SK-N-SH (cell line): ENCODE measurements at regions not wholly inside any gene's neighbourhood (a gene's known extent, or its start where the extent isn't known, plus 50 kb on each side); places are given as distances from the start of the nearest gene placed in this dataset.

Source experiments
- CTCF ChIA-PET: fragments of 300-600, 350-600 bp; formaldehyde crosslinking; extraction: SDS; loops from one replicate; lab custom pipeline; 2021; lab: Yijun Ruan, JAX
- POLR2A ChIA-PET: fragments of 350-600 bp; sonication (Branson Sonifier 250); formaldehyde crosslinking; extraction: SDS; loops from one replicate; lab custom pipeline; 2020; ENCODE audit warnings: antibody characterized with exemption, inconsistent platforms; lab: Yijun Ruan, JAX
- DNase-seq: peaks from one replicate; pipeline ENCODE4 v3.0.0; 2012
- H2AFZ ChIP-seq: fragments of 200-600 bp; sonication (generic); 2 replicates; pipeline ENCODE4 v1.8.1; 2016; ENCODE audit warnings: antibody characterized with exemption, mild to moderate bottlenecking, low read depth
- H3F3A ChIP-seq: fragments of 200-600 bp; sonication (generic); replicated peaks from 2 replicates; pipeline ENCODE3; 2016; ENCODE audit warnings: antibody characterized with exemption, mild to moderate bottlenecking; ENCODE audit not compliant: insufficient read depth
- H3K27ac ChIP-seq, 2 experiments: fragments of 200-500 bp in 1 of 2; fragments of 200-600 bp in 1 of 2; sonication (Bioruptor generic) in 1 of 2; sonication (generic), shearing (Covaris generic) in 1 of 2; 2 replicates each; pipeline versions ENCODE4 v1.5.1 to v1.6.1; 2014 to 2016; ENCODE audit warnings: low read depth in 2 of 2, inconsistent platforms in 1 of 2, low read length in 1 of 2, mild to moderate bottlenecking in 1 of 2, mixed read lengths in 1 of 2
- H3K27me3 ChIP-seq: fragments of 200-600 bp; sonication (generic), shearing (Covaris generic); 2 replicates; pipeline ENCODE4 v1.6.1; 2016; ENCODE audit warnings: mixed run types; ENCODE audit not compliant: insufficient read depth
- H3K36me3 ChIP-seq, 2 experiments: fragments of 200-500 bp in 1 of 2; fragments of 200-600 bp in 1 of 2; sonication (Bioruptor generic) in 1 of 2; sonication (generic) in 1 of 2; replicated peaks in 1 of 2; 2 replicates each; pipeline versions ENCODE3 to v1.5.1; 2014 to 2016; ENCODE audit warnings: low read length in 1 of 2, mild to moderate bottlenecking in 1 of 2; ENCODE audit not compliant: insufficient read depth in 2 of 2, control insufficient read depth in 1 of 2
- H3K4me1 ChIP-seq, 2 experiments: fragments of 200-500 bp in 1 of 2; fragments of 200-600 bp in 1 of 2; sonication (Bioruptor generic) in 1 of 2; sonication (generic), shearing (Covaris generic) in 1 of 2; 2 replicates each; pipeline versions ENCODE4 v1.5.1 to v1.6.1; 2014 to 2016; ENCODE audit warnings: low read depth in 1 of 2, low read length in 1 of 2, mixed run types in 1 of 2; ENCODE audit not compliant: insufficient read depth in 2 of 2, control insufficient read depth in 1 of 2
- H3K4me2 ChIP-seq: fragments of 200-600 bp; sonication (generic), shearing (Covaris generic); 2 replicates; pipeline ENCODE4 v1.6.1; 2017; ENCODE audit warnings: mixed run types
- H3K4me3 ChIP-seq, 2 experiments: fragments of 200-500 bp in 1 of 2; fragments of 200-600 bp in 1 of 2; sonication (Bioruptor generic) in 1 of 2; sonication (generic), shearing (Covaris generic) in 1 of 2; 2 replicates each; pipeline versions ENCODE4 v1.5.1 to v1.8.1; 2014 to 2016; ENCODE audit warnings: low read depth in 2 of 2, inconsistent platforms in 1 of 2, low read length in 1 of 2, mild to moderate bottlenecking in 1 of 2, mixed read lengths in 1 of 2, moderate library complexity in 1 of 2
- H3K79me2 ChIP-seq: fragments of 200-600 bp; sonication (generic); 2 replicates; pipeline ENCODE4 v1.8.1; 2017; ENCODE audit warnings: mild to moderate bottlenecking; ENCODE audit not compliant: insufficient read depth
- H3K9ac ChIP-seq: fragments of 200-600 bp; sonication (generic); 2 replicates; pipeline ENCODE4 v1.6.1; 2017; ENCODE audit warnings: mixed run types
- H3K9me2 ChIP-seq: fragments of 200-600 bp; sonication (generic); 2 replicates; pipeline ENCODE4 v1.6.1; 2017; ENCODE audit warnings: mixed run types
- H3K9me3 ChIP-seq: fragments of 200-600 bp; sonication (generic); 2 replicates; pipeline ENCODE4 v1.6.1; 2017; ENCODE audit warnings: mixed run types, mild to moderate bottlenecking, moderate library complexity
- H4K20me1 ChIP-seq: fragments of 200-600 bp; sonication (generic); 2 replicates; pipeline ENCODE4 v1.6.1; 2017; ENCODE audit warnings: mild to moderate bottlenecking, mixed run types; ENCODE audit not compliant: insufficient read depth
- FOSL2 ChIP-seq: IDR thresholded peaks from 2 replicates; pipeline ENCODE4 v1.4.0; 2012; ENCODE audit warnings: low read depth, mild to moderate bottlenecking, moderate library complexity, borderline replicate concordance
- JUND ChIP-seq: IDR thresholded peaks from 2 replicates; pipeline ENCODE4 v1.4.0; 2012
- MEF2A ChIP-seq: IDR thresholded peaks from 2 replicates; pipeline ENCODE4 v1.4.0; 2012; ENCODE audit warnings: low read depth, borderline replicate concordance
- MXI1 ChIP-seq: IDR thresholded peaks from 2 replicates; pipeline ENCODE4 v1.6.1; 2012; ENCODE audit warnings: mild to moderate bottlenecking, low read depth, low read length, improper control_type of control experiment
- NRF1 ChIP-seq: IDR thresholded peaks from 2 replicates; pipeline ENCODE4 v1.6.1; 2012; ENCODE audit warnings: low read depth, mild to moderate bottlenecking, low read length
- PBX3 ChIP-seq: IDR thresholded peaks from 2 replicates; pipeline ENCODE4; 2012
- POLR2AphosphoS5 ChIP-seq: IDR thresholded peaks from 2 replicates; pipeline ENCODE4 v1.6.1; 2012; ENCODE audit warnings: low read depth, low read length
- RAD21 ChIP-seq: IDR thresholded peaks from 2 replicates; pipeline ENCODE4 v1.6.1; 2012; ENCODE audit warnings: mild to moderate bottlenecking, low read length
- RCOR1 ChIP-seq: fragments of 150-350 bp; IDR thresholded peaks from 2 replicates; pipeline ENCODE4 v1.6.1; 2017; ENCODE audit warnings: antibody characterized with exemption, low read length
- RXRA ChIP-seq: IDR thresholded peaks from 2 replicates; pipeline ENCODE4 v1.4.0; 2012; ENCODE audit warnings: low read depth, mild to moderate bottlenecking, borderline replicate concordance
- SIN3A ChIP-seq: IDR thresholded peaks from 2 replicates; pipeline ENCODE4 v1.6.1; 2012; ENCODE audit warnings: low read depth, mild to moderate bottlenecking, low read length, moderate library complexity, borderline replicate concordance
- SMC3 ChIP-seq: IDR thresholded peaks from 2 replicates; pipeline ENCODE4 v1.6.1; 2012; ENCODE audit warnings: low read depth, low read length, improper control_type of control experiment
- USF1 ChIP-seq: IDR thresholded peaks from 2 replicates; pipeline ENCODE4 v1.4.0; 2012; ENCODE audit warnings: low read depth, borderline replicate concordance
- USF2 ChIP-seq: fragments of 150-350 bp; IDR thresholded peaks from 2 replicates; pipeline ENCODE4 v1.6.1; 2017; ENCODE audit warnings: antibody characterized with exemption, low read length, low read depth, borderline replicate concordance
- YY1 ChIP-seq: IDR thresholded peaks from 2 replicates; pipeline ENCODE4 v1.4.0; 2012; ENCODE audit warnings: low read depth, mild to moderate bottlenecking
- WGBS: methylation state at CpG from one replicate; pipeline ENCODE4 v1.1.6; 2017; ENCODE audit warnings: low lambda C conversion rate; 5-methylcytosine and 5-hydroxymethylcytosine counted together

- H3K79me2 ChIP-seq, result no peaks in the 10 kb centered on the region
- H3K27ac ChIP-seq, result no peak overlapping the region
- CTCF ChIA-PET, result no interaction called here
- DNase-seq, result no peak
- WGBS, result 14% methylated on average over 2 of the region's 2 CpGs
- TF ChIP-seq JUND (no peak), RXRA (no peak), USF1 (no peak), RAD21 (no peak), SMC3 (no peak), SIN3A (no peak), RCOR1 (no peak), PBX3 (no peak)
- no peak overlapping the region for H3K4me2 ChIP-seq
- H3K36me3 ChIP-seq, result no peaks in the 10 kb centered on the region
- no peak overlapping the region for H3K9ac ChIP-seq
- no peak overlapping the region for H2AFZ ChIP-seq
- H3K27me3 ChIP-seq, result no peaks in the 10 kb centered on the region; the same call in 1 of the 2 replicates
- H3K4me1 ChIP-seq, result no peaks in the 10 kb centered on the region
- POLR2A ChIA-PET, result no interaction called here
- no peaks in the 10 kb centered on the region for H3F3A ChIP-seq
- no peaks in the 10 kb centered on the region for H3K9me3 ChIP-seq
- H4K20me1 ChIP-seq, result no peaks in the 10 kb centered on the region
- no peak overlapping the region for H3K4me3 ChIP-seq
- no peaks in the 10 kb centered on the region for H3K9me2 ChIP-seq
Measured at GRCh38 chr4:74610491-74610890, 165.6 kb downstream of the AREG start.

- Histone ChIP-seq H3K79me2 (no peaks in the 10 kb centered on the region), H4K20me1 (no peaks in the 10 kb centered on the region), H3F3A (no peaks in the 10 kb centered on the region), H3K36me3 (no peaks in the 10 kb centered on the region), H3K27ac (no peak overlapping the region), H3K4me3 (no peak overlapping the region), H3K4me2 (no peak overlapping the region), H3K9me2 (no peaks in the 10 kb centered on the region), H3K9me3 (no peaks in the 10 kb centered on the region), H3K9ac (no peak overlapping the region), H3K27me3 (no peaks in the 10 kb centered on the region; the same call in 1 of the 2 replicates), H3K4me1 (no peaks in the 10 kb centered on the region), H2AFZ (no peak overlapping the region)
- no peak for DNase-seq
- CTCF ChIA-PET, result interaction anchor here (1.1 kb wide), 1 partner anchor 384 kb away, joined by 3 read pairs; no protein-coding TSS in a partner anchor
- TF ChIP-seq PBX3, result no peak
- TF ChIP-seq MXI1, result no peak
- TF ChIP-seq USF2, result no peak
- TF ChIP-seq USF1, result no peak
- TF ChIP-seq YY1, result no peak
- no peak for TF ChIP-seq POLR2AphosphoS5
- no peak for TF ChIP-seq FOSL2
- no peak for TF ChIP-seq MEF2A
- no peak for TF ChIP-seq NRF1
- 8% methylated on average over 2 of the region's 2 CpGs for WGBS
- POLR2A ChIA-PET, result no interaction called here
Measured at GRCh38 chr4:74612837-74613236, 167.9 kb downstream of the AREG start.
